ENCODE measurements at regions not wholly inside any gene's neighbourhood (a gene's known extent, or its start where the extent isn't known, plus 50 kb on each side); places are given as distances from the start of the nearest gene placed in this dataset.

GRCh38 chr12:92360543-92360942 is 214.9 kb upstream of the BTG1 start:
- Histone ChIP-seq H3K36me3 (ENCODE audit: insufficient read depth, low read length) (no peaks in the 10 kb centered on the region), H3K9me3 (ENCODE audit: low read length) (no peaks in the 10 kb centered on the region), H3K27me3 (ENCODE audit: control insufficient read depth in 1 of 2, insufficient read depth in 2 of 2, low read length in 2 of 2) (no peaks in the 10 kb centered on the region), H3K4me3 (ENCODE audit: low read depth in 1 of 2, low read length in 2 of 2) (no peak overlapping the region), H3K27ac (ENCODE audit: low read depth, low read length) (no peak overlapping the region), H3K4me1 (ENCODE audit: insufficient read depth, low read length) (peaks cover 17% of the 10 kb centered on the region), H3K9ac (ENCODE audit: low read length) (no peak overlapping the region)

- H3K9ac ChIP-seq (ENCODE audit: low read length) = no peak overlapping the region
- H3K27ac ChIP-seq (ENCODE audit: low read depth, low read length) = no peak overlapping the region
- no peaks in the 10 kb centered on the region for H3K36me3 ChIP-seq (ENCODE audit: insufficient read depth, low read length)
Measured at GRCh38 chr12:92359581-92360209, 214.0 kb upstream of the BTG1 start.

GRCh38 chr12:92357584-92358261 is 212.1 kb upstream of the BTG1 start:
- Histone ChIP-seq H3K4me3 (ENCODE audit: low read depth in 1 of 2, low read length in 2 of 2) (no peak overlapping the region), H3K9ac (ENCODE audit: low read length) (no peak overlapping the region), H3K36me3 (ENCODE audit: insufficient read depth, low read length) (no peaks in the 10 kb centered on the region), H3K27ac (ENCODE audit: low read depth, low read length) (no peak overlapping the region), H3K4me1 (ENCODE audit: insufficient read depth, low read length) (peaks cover 4% of the 10 kb centered on the region), H3K27me3 (ENCODE audit: control insufficient read depth in 1 of 2, insufficient read depth in 2 of 2, low read length in 2 of 2) (no peaks in the 10 kb centered on the region), H3K9me3 (ENCODE audit: low read length) (no peaks in the 10 kb centered on the region)

More at GRCh38 chr12:92359581-92360209, 214.0 kb upstream of the BTG1 start:
- Histone ChIP-seq H3K4me1 (ENCODE audit: insufficient read depth, low read length) (peaks cover 17% of the 10 kb centered on the region), H3K4me3 (ENCODE audit: low read depth in 1 of 2, low read length in 2 of 2) (no peak overlapping the region), H3K27me3 (ENCODE audit: control insufficient read depth in 1 of 2, insufficient read depth in 2 of 2, low read length in 2 of 2) (no peaks in the 10 kb centered on the region), H3K9me3 (ENCODE audit: low read length) (no peaks in the 10 kb centered on the region)

GRCh38 chr12:92356425-92356824 is 210.8 kb upstream of the BTG1 start:
- Histone ChIP-seq H3K27me3 (ENCODE audit: control insufficient read depth in 1 of 2, insufficient read depth in 2 of 2, low read length in 2 of 2) (no peaks in the 10 kb centered on the region), H3K27ac (ENCODE audit: low read depth, low read length) (no peak overlapping the region), H3K4me3 (ENCODE audit: low read depth in 1 of 2, low read length in 2 of 2) (no peak overlapping the region), H3K9ac (ENCODE audit: low read length) (no peak overlapping the region), H3K36me3 (ENCODE audit: insufficient read depth, low read length) (no peaks in the 10 kb centered on the region), H3K9me3 (ENCODE audit: low read length) (no peaks in the 10 kb centered on the region), H3K4me1 (ENCODE audit: insufficient read depth, low read length) (no peaks in the 10 kb centered on the region)

- Histone ChIP-seq H3K9me3 (ENCODE audit: low read length) (no peaks in the 10 kb centered on the region), H3K9ac (ENCODE audit: low read length) (no peak overlapping the region), H3K36me3 (ENCODE audit: insufficient read depth, low read length) (no peaks in the 10 kb centered on the region), H3K4me1 (ENCODE audit: insufficient read depth, low read length) (no peaks in the 10 kb centered on the region), H3K4me3 (ENCODE audit: low read depth in 1 of 2, low read length in 2 of 2) (no peak overlapping the region), H3K27me3 (ENCODE audit: control insufficient read depth in 1 of 2, insufficient read depth in 2 of 2, low read length in 2 of 2) (no peaks in the 10 kb centered on the region), H3K27ac (ENCODE audit: low read depth, low read length) (no peak overlapping the region)
Measured at GRCh38 chr12:92349635-92350034, 204.0 kb upstream of the BTG1 start.

GRCh38 chr12:92342574-92342973 is 196.9 kb upstream of the BTG1 start:
- Histone ChIP-seq H3K9me3 (ENCODE audit: low read length) (no peaks in the 10 kb centered on the region), H3K36me3 (ENCODE audit: insufficient read depth, low read length) (no peaks in the 10 kb centered on the region), H3K4me1 (ENCODE audit: insufficient read depth, low read length) (no peaks in the 10 kb centered on the region), H3K27ac (ENCODE audit: low read depth, low read length) (no peak overlapping the region), H3K9ac (ENCODE audit: low read length) (no peak overlapping the region), H3K27me3 (ENCODE audit: control insufficient read depth in 1 of 2, insufficient read depth in 2 of 2, low read length in 2 of 2) (no peaks in the 10 kb centered on the region), H3K4me3 (ENCODE audit: low read depth in 1 of 2, low read length in 2 of 2) (no peak overlapping the region)

GRCh38 chr12:92341065-92341668 is 195.5 kb upstream of the BTG1 start:
- H3K4me3 ChIP-seq (ENCODE audit: low read depth in 1 of 2, low read length in 2 of 2) = no peak overlapping the region

GRCh38 chr12:92340441-92341064 is 194.9 kb upstream of the BTG1 start:
- H3K9ac ChIP-seq (ENCODE audit: low read length) = no peak overlapping the region
- H3K9me3 ChIP-seq (ENCODE audit: low read length) = no peaks in the 10 kb centered on the region
- no peak overlapping the region for H3K27ac ChIP-seq (ENCODE audit: low read depth, low read length)
- no peak overlapping the region for H3K4me3 ChIP-seq (ENCODE audit: low read depth in 1 of 2, low read length in 2 of 2)
- no peaks in the 10 kb centered on the region for H3K36me3 ChIP-seq (ENCODE audit: insufficient read depth, low read length)
- H3K4me1 ChIP-seq (ENCODE audit: insufficient read depth, low read length) = no peaks in the 10 kb centered on the region
- no peaks in the 10 kb centered on the region for H3K27me3 ChIP-seq (ENCODE audit: control insufficient read depth in 1 of 2, insufficient read depth in 2 of 2, low read length in 2 of 2)

More at GRCh38 chr12:92341065-92341668, 195.5 kb upstream of the BTG1 start:
- Histone ChIP-seq H3K9me3 (ENCODE audit: low read length) (no peaks in the 10 kb centered on the region), H3K4me1 (ENCODE audit: insufficient read depth, low read length) (no peaks in the 10 kb centered on the region), H3K27me3 (ENCODE audit: control insufficient read depth in 1 of 2, insufficient read depth in 2 of 2, low read length in 2 of 2) (no peaks in the 10 kb centered on the region), H3K36me3 (ENCODE audit: insufficient read depth, low read length) (no peaks in the 10 kb centered on the region), H3K27ac (ENCODE audit: low read depth, low read length) (no peak overlapping the region), H3K9ac (ENCODE audit: low read length) (no peak overlapping the region)

GRCh38 chr12:92340003-92340402 is 194.4 kb upstream of the BTG1 start:
- H3K9me3 ChIP-seq (ENCODE audit: low read length) = no peaks in the 10 kb centered on the region
- H3K27ac ChIP-seq (ENCODE audit: low read depth, low read length) = no peak overlapping the region
- H3K9ac ChIP-seq (ENCODE audit: low read length) = no peak overlapping the region
- H3K4me1 ChIP-seq (ENCODE audit: insufficient read depth, low read length) = no peaks in the 10 kb centered on the region
- H3K4me3 ChIP-seq (ENCODE audit: low read depth in 1 of 2, low read length in 2 of 2) = no peak overlapping the region
- no peaks in the 10 kb centered on the region for H3K27me3 ChIP-seq (ENCODE audit: control insufficient read depth in 1 of 2, insufficient read depth in 2 of 2, low read length in 2 of 2)
- H3K36me3 ChIP-seq (ENCODE audit: insufficient read depth, low read length) = no peaks in the 10 kb centered on the region

- Histone ChIP-seq H3K27ac (ENCODE audit: low read depth, low read length) (no peak overlapping the region), H3K36me3 (ENCODE audit: insufficient read depth, low read length) (no peaks in the 10 kb centered on the region), H3K9me3 (ENCODE audit: low read length) (no peaks in the 10 kb centered on the region), H3K4me1 (ENCODE audit: insufficient read depth, low read length) (no peaks in the 10 kb centered on the region), H3K27me3 (ENCODE audit: control insufficient read depth in 1 of 2, insufficient read depth in 2 of 2, low read length in 2 of 2) (no peaks in the 10 kb centered on the region), H3K4me3 (ENCODE audit: low read depth in 1 of 2, low read length in 2 of 2) (no peak overlapping the region), H3K9ac (ENCODE audit: low read length) (no peak overlapping the region)
Measured at GRCh38 chr12:92339198-92339821, 193.7 kb upstream of the BTG1 start.

- Histone ChIP-seq H3K9me3 (ENCODE audit: low read length) (no peaks in the 10 kb centered on the region), H3K4me1 (ENCODE audit: insufficient read depth, low read length) (no peaks in the 10 kb centered on the region), H3K27me3 (ENCODE audit: control insufficient read depth in 1 of 2, insufficient read depth in 2 of 2, low read length in 2 of 2) (no peaks in the 10 kb centered on the region), H3K4me3 (ENCODE audit: low read depth in 1 of 2, low read length in 2 of 2) (no peak overlapping the region), H3K36me3 (ENCODE audit: insufficient read depth, low read length) (no peaks in the 10 kb centered on the region), H3K27ac (ENCODE audit: low read depth, low read length) (no peak overlapping the region), H3K9ac (ENCODE audit: low read length) (no peak overlapping the region)
Measured at GRCh38 chr12:92338671-92339070, 193.0 kb upstream of the BTG1 start.

All from muscle layer of colon (tissue), 2 donors.